ENCODE measurements at regions not wholly inside any gene's neighbourhood (a gene's known extent, or its start where the extent isn't known, plus 50 kb on each side); places are given as distances from the start of the nearest gene placed in this dataset.

GRCh38 chr1:118479351-118479750, 294.3 kb upstream of the SPAG17 start:
- no peak for TF ChIP-seq CTCF (IDR thresholded peaks at IDR 0.05; ENCODE audit: low read depth, low read length, poor library complexity, severe bottlenecking)
- TF ChIP-seq EZH2phosphoT487 (IDR thresholded peaks at IDR 0.05; ENCODE audit: borderline replicate concordance, low read length): no peak
